CD4-positive, alpha-beta memory T cell (primary cell): ENCODE measurements at regions not wholly inside any gene's neighbourhood (a gene's known extent, or its start where the extent isn't known, plus 50 kb on each side); places are given as distances from the start of the nearest gene placed in this dataset.

Experiments
- CTCF ChIA-PET: fragments of 350-600 bp; sonication (Branson Sonifier 250); formaldehyde crosslinking; loops from one replicate; lab custom pipeline; 2021; ENCODE audit warnings: inconsistent platforms; ENCODE audit not compliant: partially characterized antibody; lab: Charles Lee
- POLR2A ChIA-PET: fragments of 350-600 bp; sonication (Branson Sonifier 250); formaldehyde crosslinking; loops from one replicate; lab custom pipeline; 2021; ENCODE audit not compliant: partially characterized antibody; lab: Charles Lee
- DNase-seq, 5 donors: peaks; one replicate each; pipeline versions ENCODE4 v3.0.0 to v3.0.0-alpha.2; 2020 to 2022; ENCODE audit warnings: mixed read lengths in 1 of 5
- H3K27ac ChIP-seq: one replicate; pipeline ENCODE4 v1.7.0; 2013; ENCODE audit warnings: low read depth, low read length
- H3K27me3 ChIP-seq: 2 replicates; pipeline ENCODE4 v1.7.0; 2013; ENCODE audit warnings: mild to moderate bottlenecking, low read length, moderate library complexity; ENCODE audit not compliant: insufficient read depth
- H3K36me3 ChIP-seq: 2 replicates; pipeline ENCODE4 v1.7.0; 2013; ENCODE audit warnings: mild to moderate bottlenecking, low read length, moderate library complexity; ENCODE audit not compliant: insufficient read depth
- H3K4me1 ChIP-seq: 2 replicates; pipeline ENCODE4 v1.7.0; 2013; ENCODE audit warnings: mild to moderate bottlenecking, low read length, moderate library complexity; ENCODE audit not compliant: insufficient read depth
- H3K4me3 ChIP-seq, 2 donors: one replicate each; pipeline ENCODE4 v1.7.0; 2013; ENCODE audit warnings: low read length in 2 of 2, mild to moderate bottlenecking in 1 of 2
- H3K9me3 ChIP-seq, 2 donors: one replicate each; pipeline ENCODE4 v1.7.0; 2013; ENCODE audit warnings: low read length in 2 of 2, control low read depth in 1 of 2; ENCODE audit not compliant: control insufficient read depth in 1 of 2
- H3K27ac Mint-ChIP-seq, 7 donors: one replicate each; pipeline ENCODE4 v1.8.0; 2020 to 2021; ENCODE audit warnings: mixed read lengths in 7 of 7, mild to moderate bottlenecking in 6 of 7, inconsistent platforms in 3 of 7, moderate library complexity in 3 of 7
- H3K27me3 Mint-ChIP-seq, 2 donors: one replicate each; pipeline ENCODE4 v1.8.0; 2020 to 2021; ENCODE audit warnings: mixed read lengths in 2 of 2
- H3K36me3 Mint-ChIP-seq, 2 donors: one replicate each; pipeline ENCODE4 v1.8.0; 2020 to 2021; ENCODE audit warnings: mixed read lengths in 2 of 2, inconsistent platforms in 1 of 2, mild to moderate bottlenecking in 1 of 2
- H3K4me1 Mint-ChIP-seq, 4 donors: one replicate each; pipeline ENCODE4 v1.8.0; 2020 to 2021; ENCODE audit warnings: mixed read lengths in 4 of 4, mild to moderate bottlenecking in 1 of 4
- H3K4me3 Mint-ChIP-seq, 8 donors: one replicate each; pipeline ENCODE4 v1.8.0; 2020 to 2021; ENCODE audit warnings: mixed read lengths in 8 of 8, mild to moderate bottlenecking in 7 of 8, moderate library complexity in 6 of 8, inconsistent platforms in 3 of 8
- H3K9me3 Mint-ChIP-seq, 8 donors: one replicate each; pipeline ENCODE4 v1.8.0; 2020 to 2021; ENCODE audit warnings: mixed read lengths in 8 of 8, mild to moderate bottlenecking in 5 of 8, inconsistent platforms in 3 of 8, moderate library complexity in 1 of 8
- intact Hi-C: fragments of 100-400 bp; cut with micrococcal nuclease; formaldehyde crosslinking; loops from one replicate; pipeline ENCODE4 v1.15.1; 2023

DNA sequence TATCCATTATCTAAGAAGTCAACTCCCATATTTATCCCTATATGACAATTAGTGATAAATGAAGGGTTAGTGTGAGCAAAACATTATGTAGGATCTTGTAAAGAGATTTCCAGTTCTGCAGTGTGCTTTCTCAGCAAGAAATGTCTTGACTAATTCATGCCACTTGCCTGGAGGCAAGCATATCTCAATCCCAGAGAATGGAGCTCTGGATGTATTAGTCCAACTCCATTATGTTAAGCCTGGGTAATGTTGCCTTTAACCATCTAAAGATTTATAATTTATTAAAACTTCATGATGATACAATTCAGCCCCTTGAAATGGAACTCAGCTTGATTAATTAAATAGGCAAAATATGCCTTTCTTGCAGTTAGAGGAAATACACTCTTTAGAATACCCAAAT lies 1079.9 kb upstream of the LRRTM3 start:
- H3K36me3 ChIP-seq = no peaks in the 10 kb centered on the region
- H3K27ac Mint-ChIP-seq = no peak overlapping the region
- intact Hi-C loops = no loop called here

DNA sequence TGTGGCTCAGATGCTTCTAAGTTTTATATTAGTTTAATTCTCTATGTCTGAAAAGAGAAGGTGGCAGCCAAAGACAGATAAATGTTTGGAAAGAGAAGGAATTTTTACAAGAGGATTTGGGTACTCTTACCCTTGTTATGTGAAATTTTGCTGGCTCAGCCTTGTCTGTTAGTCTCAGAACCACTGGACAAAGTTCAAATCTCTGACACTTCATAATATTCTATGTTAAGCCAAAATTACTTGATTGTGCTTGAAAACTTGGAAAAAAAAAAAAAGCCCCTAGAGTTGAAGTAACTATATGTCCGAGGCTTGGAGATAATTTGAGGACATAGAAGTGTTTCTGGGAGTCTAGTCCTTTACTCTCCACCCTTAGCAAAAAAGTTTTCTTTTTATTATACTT lies 1079.3 kb upstream of the LRRTM3 start:
- no peaks in the 10 kb centered on the region for H3K27me3 ChIP-seq
- Mint-ChIP-seq H3K4me1 (no peaks in the 10 kb centered on the region), H3K27ac (no peak overlapping the region), H3K4me3 (no peak overlapping the region), H3K27me3 (no peaks in the 10 kb centered on the region), H3K9me3 (peaks cover 3 to 15% (median 5%) of the 10 kb centered on the region in 8 donors), H3K36me3 (no peaks in the 10 kb centered on the region)
- ChIA-PET CTCF (no interaction called here), POLR2A (no interaction called here)
- intact Hi-C loops = no loop called here
- no peak overlapping the region for H3K27ac ChIP-seq
- H3K36me3 ChIP-seq = no peaks in the 10 kb centered on the region
- no peak overlapping the region for H3K4me3 ChIP-seq
- DNase-seq = no peak
- no peaks in the 10 kb centered on the region for H3K4me1 ChIP-seq
- no peaks in the 10 kb centered on the region for H3K9me3 ChIP-seq

More for the DNA sequence above, 1079.9 kb upstream of the LRRTM3 start:
- Histone ChIP-seq H3K4me1 (no peaks in the 10 kb centered on the region), H3K9me3 (no peaks in the 10 kb centered on the region), H3K4me3 (no peak overlapping the region), H3K27me3 (no peaks in the 10 kb centered on the region), H3K27ac (no peak overlapping the region)
- POLR2A ChIA-PET = no interaction called here
- Mint-ChIP-seq H3K9me3 (peaks cover 3 to 15% (median 5%) of the 10 kb centered on the region in 8 donors), H3K36me3 (no peaks in the 10 kb centered on the region), H3K4me3 (no peak overlapping the region), H3K27me3 (no peaks in the 10 kb centered on the region), H3K4me1 (no peaks in the 10 kb centered on the region)
- CTCF ChIA-PET = no interaction called here
- DNase-seq = no peak

DNA sequence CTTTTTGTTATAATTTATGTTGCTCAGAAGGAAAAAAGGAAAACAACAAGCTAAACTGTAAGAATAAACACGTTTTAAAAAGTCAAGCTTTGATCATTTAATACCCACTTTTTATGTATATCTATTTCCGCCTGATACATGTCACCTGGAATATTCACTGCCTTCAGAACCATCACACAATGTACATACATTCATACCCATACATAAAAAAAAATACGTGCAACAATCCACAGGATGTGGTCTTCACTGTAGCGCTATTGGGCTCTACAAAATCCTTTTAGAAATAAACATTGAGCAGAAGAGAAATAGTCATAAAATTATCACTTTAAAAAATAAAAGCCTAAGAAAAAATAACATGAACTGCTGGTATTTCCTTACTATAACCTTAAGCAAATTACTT lies 1078.9 kb upstream of the LRRTM3 start:
- ChIA-PET CTCF (no interaction called here), POLR2A (no interaction called here)
- Mint-ChIP-seq H3K9me3 (peaks cover 3 to 15% (median 5%) of the 10 kb centered on the region in 8 donors), H3K4me3 (no peak overlapping the region), H3K27me3 (no peaks in the 10 kb centered on the region), H3K4me1 (no peaks in the 10 kb centered on the region), H3K36me3 (no peaks in the 10 kb centered on the region), H3K27ac (no peak overlapping the region)
- Histone ChIP-seq H3K4me3 (no peak overlapping the region), H3K27ac (no peak overlapping the region), H3K9me3 (no peaks in the 10 kb centered on the region), H3K36me3 (no peaks in the 10 kb centered on the region), H3K27me3 (no peaks in the 10 kb centered on the region), H3K4me1 (no peaks in the 10 kb centered on the region)
- intact Hi-C loops = no loop called here
- DNase-seq = no peak

DNA sequence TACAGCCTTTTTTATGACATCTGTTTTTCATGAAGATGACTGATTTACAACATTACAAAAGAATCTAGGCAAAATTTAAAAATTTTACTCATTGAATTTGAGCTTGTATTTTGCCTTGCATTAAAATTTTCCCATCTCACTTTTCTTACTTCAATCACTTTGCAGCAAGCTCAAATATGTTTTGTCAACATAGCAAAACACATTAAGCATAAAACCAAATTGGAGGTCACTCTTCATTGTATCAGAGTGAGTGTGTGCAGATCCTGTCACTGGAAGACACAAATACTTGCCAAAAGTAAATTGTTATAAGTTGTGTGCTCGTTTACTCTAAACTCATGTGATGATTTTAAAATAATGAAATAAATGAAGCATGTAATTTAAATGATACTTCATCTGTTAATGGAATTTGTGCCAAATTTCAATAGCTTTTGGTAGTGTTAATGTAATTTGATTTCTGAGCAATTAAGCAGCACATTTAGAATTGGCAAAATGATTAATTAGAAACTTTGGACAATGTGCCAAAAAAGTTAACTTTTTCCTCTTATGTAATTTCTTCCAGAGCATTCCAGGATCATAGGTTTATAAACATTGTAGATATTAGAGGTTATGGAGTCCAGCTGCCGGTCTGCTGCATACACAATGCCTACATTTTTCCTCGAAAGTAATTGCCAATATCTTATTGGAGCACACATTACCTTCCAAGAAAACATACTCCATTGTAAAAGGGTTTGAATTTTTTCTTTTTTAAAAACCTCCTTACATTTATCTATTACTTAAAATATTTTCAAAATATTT lies 1078.2 kb upstream of the LRRTM3 start:
- Histone ChIP-seq H3K36me3 (no peaks in the 10 kb centered on the region), H3K27ac (no peak overlapping the region), H3K9me3 (no peaks in the 10 kb centered on the region), H3K4me1 (no peaks in the 10 kb centered on the region), H3K4me3 (no peak overlapping the region), H3K27me3 (no peaks in the 10 kb centered on the region)
- Mint-ChIP-seq H3K27me3 (no peaks in the 10 kb centered on the region), H3K4me3 (no peak overlapping the region), H3K9me3 (peaks cover 0 to 13% (median 4%) of the 10 kb centered on the region in 8 donors), H3K4me1 (no peaks in the 10 kb centered on the region), H3K27ac (no peak overlapping the region), H3K36me3 (no peaks in the 10 kb centered on the region)
- CTCF ChIA-PET = no interaction called here
- DNase-seq = no peak
- POLR2A ChIA-PET = no interaction called here
- intact Hi-C loops = no loop called here

DNA sequence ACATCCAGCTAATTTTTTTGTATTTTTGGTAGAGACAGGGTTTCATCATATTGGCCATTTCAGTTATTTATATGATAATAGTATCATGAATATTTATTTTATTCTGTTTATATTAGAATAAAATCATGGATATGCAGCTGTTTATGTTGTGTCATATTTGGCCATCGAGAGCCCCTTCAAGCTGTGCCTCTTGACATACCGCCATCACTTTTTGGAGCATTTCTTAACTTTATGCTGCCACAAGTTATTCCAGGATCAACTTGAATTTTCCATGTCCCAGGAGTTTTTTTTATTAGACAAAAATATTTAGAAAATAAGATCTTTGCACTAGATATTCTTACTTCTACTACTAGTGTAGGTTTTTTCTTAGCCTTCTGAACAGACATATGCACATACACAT lies 1067.0 kb upstream of the LRRTM3 start:
- H3K4me3 Mint-ChIP-seq = no peak overlapping the region
- Histone ChIP-seq H3K4me3 (no peak overlapping the region), H3K27me3 (no peaks in the 10 kb centered on the region), H3K36me3 (no peaks in the 10 kb centered on the region), H3K9me3 (no peaks in the 10 kb centered on the region), H3K27ac (no peak overlapping the region), H3K4me1 (no peaks in the 10 kb centered on the region)
- H3K9me3 Mint-ChIP-seq = peaks cover 0 to 9% (median 5%) of the 10 kb centered on the region in 8 donors
- ChIA-PET CTCF (no interaction called here), POLR2A (no interaction called here)
- no peaks in the 10 kb centered on the region for H3K27me3 Mint-ChIP-seq
- no peak overlapping the region for H3K27ac Mint-ChIP-seq
- H3K36me3 Mint-ChIP-seq = no peaks in the 10 kb centered on the region
- intact Hi-C loops = no loop called here
- no peak for DNase-seq
- H3K4me1 Mint-ChIP-seq = no peaks in the 10 kb centered on the region

DNA sequence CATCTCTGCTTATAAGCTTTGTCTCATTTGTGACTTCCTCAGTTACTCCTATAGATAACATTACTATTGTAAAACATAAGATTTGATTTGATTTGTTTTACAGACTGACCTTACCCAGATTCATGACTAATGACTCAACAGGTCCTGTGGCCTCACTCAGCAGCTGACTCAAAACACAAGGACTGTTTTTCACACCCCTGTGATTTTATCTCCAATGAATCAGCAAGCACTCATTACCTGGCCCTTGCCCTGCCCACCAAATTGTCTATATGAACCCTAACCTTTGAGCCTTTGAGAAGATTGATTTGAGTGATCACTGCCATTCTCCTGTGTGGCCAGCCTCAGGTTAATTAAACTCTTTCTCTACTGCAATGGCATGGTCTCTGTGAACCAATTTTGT lies 1064.6 kb upstream of the LRRTM3 start:
- Mint-ChIP-seq H3K36me3 (no peaks in the 10 kb centered on the region), H3K27ac (no peak overlapping the region), H3K27me3 (no peaks in the 10 kb centered on the region), H3K9me3 (peaks cover 0 to 9% (median 4%) of the 10 kb centered on the region in 8 donors), H3K4me1 (no peaks in the 10 kb centered on the region), H3K4me3 (no peak overlapping the region)
- no peak for DNase-seq
- Histone ChIP-seq H3K36me3 (no peaks in the 10 kb centered on the region), H3K9me3 (no peaks in the 10 kb centered on the region), H3K27me3 (no peaks in the 10 kb centered on the region), H3K27ac (no peak overlapping the region), H3K4me1 (no peaks in the 10 kb centered on the region), H3K4me3 (no peak overlapping the region)
- ChIA-PET CTCF (no interaction called here), POLR2A (no interaction called here)
- intact Hi-C loops = no loop called here
